ENCODE measurements at regions not wholly inside any gene's neighbourhood (a gene's known extent, or its start where the extent isn't known, plus 50 kb on each side); places are given as distances from the start of the nearest gene placed in this dataset.
"Not testable (repeated sequence)": the region's sequence is repeated elsewhere in the genome, so short reads cannot be mapped to it uniquely, and the experiment has no call there.

DNA sequence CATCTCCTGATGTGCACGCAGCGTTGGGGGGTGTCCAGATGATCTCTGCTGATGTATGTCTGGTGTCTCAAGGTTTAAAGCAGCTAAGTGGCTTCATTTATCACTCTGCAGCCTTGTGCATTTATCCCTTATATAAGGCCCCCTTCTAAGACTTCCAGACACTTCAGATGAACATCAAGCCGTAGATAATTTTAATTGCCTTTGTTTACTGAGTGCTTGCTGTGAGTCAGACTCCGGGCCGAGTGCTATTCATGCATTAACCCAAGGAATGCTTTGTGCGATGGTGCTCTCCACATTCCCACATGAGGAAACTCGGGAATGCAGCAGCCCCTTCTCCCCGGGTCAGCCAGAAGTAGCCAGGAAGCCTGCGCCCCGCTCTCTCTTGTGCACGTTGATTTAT lies 328.6 kb upstream of the COBL start:
- H3K4me3 ChIP-seq (ENCODE audit: low read depth, low read length): no peak overlapping the region

DNA sequence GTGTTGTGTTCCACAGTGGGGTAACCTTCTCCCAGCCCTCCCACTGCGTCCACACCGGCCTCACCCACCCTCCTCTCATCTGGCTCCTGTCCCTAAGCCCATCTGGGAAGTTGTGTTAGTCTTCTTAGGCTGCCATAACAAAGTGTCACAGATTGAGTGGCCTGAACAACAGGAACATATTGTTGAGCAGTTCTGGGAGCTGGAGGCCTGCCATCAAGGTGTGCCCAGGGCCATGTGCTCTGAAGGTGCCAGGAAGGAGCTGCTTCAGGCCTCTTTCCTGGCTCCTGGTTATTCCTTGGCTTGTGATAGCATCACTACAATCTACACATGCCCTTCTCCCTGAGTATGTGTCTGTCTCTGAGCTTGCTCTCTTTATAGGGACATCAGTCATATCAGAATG lies 327.6 kb upstream of the COBL start:
- H3K4me3 ChIP-seq (ENCODE audit: low read depth, low read length): no peak overlapping the region

DNA sequence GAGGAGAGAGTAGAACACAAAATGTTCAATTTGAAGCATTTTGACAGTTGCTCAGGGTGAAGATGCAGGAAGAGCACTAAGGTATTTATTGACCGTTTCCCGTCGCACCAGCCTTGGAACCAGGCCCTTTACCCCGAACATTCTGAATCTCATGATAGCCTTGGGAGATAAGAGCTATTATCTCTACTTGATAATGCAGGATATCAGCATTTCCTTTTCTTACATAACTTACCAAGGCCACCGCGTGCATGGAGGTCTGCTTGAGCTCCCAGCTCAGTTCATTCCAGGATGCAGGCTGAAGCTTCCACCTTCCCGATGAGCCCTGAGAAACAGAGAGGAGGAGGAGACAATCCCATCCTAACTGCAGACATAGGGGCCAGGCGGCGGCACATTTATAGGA lies 324.2 kb upstream of the COBL start:
- no peak overlapping the region for H3K4me3 ChIP-seq (ENCODE audit: low read depth, low read length)

DNA sequence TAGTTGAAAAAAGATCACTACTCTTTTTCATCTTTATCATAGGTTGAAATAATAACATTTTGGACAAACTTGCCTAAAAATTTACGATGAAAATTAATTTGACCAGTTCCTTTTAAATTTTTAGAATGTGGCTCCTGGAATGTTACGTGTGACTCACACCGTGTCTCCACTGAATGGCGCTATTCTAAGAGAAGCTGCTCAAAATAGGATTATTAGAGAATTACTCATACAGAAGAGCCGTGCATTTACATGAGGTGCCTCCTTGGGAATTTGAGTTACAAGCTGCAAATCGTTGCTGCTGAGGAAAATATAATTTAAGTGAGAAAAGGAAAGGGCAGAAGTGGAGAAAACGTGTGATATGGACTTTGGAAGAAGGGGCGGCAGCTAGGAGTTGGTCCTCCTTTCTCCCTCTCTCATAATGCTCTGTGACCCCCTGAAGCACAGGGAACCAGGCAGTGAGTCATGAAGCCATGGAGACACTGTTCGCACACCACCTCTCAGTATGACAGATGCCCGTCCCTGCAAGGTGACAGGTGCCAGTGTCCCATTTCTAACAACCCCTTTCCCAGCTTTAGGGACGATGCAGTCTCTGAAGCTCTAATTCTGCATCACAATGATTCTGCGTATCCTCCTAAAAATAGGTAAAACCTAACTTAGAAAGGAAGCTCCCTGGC lies 323.2 kb upstream of the COBL start:
- H3K4me3 ChIP-seq (ENCODE audit: low read depth, low read length): no peak overlapping the region

DNA sequence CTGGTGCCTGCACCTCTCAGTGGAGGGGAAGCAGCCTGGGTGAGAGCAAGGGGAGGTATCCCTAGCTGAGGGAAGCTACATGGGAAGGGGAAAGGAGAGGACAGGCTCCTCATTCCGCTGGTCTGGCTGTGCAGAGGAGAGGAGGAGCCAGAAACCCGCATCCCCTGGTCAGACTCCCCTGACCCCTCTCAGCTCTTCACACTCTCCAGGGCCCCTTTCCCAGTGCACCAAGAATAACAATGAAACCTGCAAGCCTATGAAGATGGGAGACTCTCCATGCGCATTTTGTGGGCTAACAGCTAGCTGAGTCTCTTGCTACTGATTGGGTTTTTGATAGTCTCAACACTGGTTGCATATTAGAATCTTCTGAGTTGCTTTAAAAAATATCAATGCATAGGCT lies 319.9 kb upstream of the COBL start:
- no peak overlapping the region for H3K4me3 ChIP-seq (ENCODE audit: low read depth, low read length)

DNA sequence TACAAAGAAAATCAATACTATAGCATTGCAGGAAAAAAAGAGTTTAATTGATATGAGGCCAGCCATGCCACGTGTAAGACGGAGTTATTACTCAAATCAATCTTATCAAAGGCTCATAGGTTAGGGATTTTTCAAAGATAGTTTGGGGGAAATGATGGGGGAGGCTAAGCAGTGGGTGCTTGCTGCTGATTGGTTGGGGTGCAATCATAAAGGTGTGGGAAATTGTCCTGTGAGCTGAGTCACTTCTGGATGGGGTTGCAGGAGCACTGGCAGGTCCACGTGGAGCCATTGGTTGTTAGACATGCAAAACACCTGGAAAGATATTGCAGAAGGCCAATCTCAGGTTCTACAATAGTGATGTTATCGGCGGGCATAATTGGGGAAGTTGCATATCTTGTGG lies 319.2 kb upstream of the COBL start:
- no peak overlapping the region for H3K4me3 ChIP-seq (ENCODE audit: low read depth, low read length)

DNA sequence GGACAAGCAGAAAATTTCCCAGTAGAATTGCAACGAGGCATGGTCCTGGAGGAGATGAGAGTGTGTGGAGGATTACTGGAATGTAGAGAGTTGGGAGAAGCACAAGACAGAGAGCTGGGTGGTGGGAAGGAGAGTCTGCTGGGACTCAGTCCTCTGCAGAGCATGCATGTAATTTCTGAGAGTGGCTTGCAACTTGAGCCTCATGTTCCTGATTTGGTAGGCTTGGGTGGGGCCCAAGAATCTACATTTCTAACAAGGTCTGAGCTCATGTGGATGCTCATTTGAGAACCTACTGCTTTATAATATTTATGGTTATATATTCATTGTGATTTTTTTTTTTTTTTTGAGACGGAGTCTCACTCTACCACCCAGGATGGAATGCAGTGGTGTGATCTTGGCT lies 317.9 kb upstream of the COBL start:
- no peak overlapping the region for H3K4me3 ChIP-seq (ENCODE audit: low read depth, low read length)

DNA sequence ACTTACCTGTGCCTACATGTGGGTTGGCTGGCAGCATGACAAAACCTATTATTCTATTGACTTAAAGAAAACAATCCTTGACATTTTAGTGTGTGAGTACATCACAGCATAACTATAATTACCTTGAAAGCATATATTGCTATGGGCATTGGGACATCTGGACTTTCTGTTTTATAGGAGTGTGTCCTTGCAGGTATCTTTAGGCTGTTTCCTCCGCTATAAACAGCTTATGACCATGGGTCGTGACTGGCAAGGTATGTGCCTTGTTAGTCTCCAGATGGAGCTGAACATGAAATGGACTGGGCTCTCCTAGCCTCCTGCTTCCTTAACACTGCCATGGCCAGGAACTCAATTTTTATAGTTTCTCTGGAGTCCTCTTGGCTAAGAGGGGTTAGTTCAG lies 317.4 kb upstream of the COBL start:
- no peak overlapping the region for H3K4me3 ChIP-seq (ENCODE audit: low read depth, low read length)

DNA sequence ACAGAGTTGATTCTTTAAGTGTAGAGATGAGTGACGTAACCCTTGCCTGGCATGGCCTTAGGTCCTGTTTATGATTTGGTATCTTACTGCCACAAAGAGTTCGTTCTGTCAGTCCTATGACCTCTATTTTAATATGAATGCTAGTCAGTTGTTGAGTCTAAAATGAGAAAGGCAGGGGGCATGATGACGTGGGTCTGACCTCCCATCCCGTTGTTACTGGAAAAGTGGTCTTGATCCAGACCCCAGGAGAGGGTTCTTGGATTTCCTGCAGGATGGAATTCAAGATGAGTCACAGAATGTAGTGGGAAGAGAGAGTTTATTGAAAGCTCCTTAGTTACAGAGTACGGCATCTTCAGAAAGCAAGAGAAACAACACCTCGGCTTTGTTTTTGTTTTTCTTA lies 317.0 kb upstream of the COBL start:
- no peak overlapping the region for H3K4me3 ChIP-seq (ENCODE audit: low read depth, low read length)

DNA sequence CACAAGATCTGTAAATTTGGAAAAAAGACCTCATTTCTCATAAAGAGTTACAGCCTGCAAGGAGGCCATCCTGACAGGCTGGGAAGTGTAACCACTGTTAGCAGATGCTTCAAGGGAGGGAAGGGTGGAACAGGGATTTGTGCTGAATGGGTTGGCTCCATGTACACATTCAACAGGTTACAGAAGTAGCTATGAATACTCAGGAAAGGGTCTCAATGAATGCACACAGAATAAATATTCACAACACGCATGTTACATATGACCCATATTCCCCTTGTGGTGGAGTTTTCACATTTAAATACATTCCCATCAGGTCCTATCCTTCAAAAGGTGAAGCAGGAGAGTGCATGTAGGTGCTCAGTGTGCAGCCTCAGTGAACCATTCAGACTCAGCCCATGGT lies 316.4 kb upstream of the COBL start:
- no peak overlapping the region for H3K4me3 ChIP-seq (ENCODE audit: low read depth, low read length)

DNA sequence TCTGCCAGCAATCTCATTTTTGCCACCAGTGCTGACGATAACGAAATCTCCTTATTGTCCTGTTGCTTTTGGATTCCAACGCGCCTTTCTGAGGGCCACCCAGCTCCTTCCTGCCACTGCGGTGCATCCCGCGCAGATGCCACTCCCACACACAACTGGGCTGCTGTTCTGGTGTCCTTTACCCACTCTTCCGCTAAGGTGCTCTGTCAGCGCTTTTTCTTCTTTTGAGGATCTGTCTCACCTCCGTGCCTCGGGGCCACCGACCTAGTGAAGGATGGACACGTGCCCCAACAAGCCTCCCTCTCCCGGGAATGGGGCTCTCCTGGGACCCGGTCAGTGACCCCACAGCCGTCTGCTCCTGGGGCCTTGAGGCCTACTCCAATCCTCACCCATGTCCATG lies 314.3 kb upstream of the COBL start:
- H3K4me3 ChIP-seq (ENCODE audit: low read depth, low read length): no peak overlapping the region

DNA sequence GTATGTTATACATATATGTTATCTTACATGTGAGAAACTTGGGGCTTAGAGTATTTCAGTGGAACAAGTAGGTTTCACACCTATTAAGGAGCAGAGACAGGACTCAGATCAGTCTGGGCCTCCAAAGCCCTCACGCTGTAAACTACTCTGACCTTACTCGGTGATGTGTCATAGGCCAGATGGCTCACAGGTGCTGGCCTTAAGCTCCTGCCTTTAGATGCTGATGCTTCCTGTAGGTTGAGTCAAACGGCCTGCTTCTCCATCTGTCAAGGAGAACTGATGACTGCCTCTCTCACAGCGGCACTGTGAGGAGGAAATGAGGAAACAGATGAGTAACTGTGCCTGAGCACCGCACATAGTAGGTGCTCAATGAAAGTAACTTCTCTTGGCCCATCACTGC lies 312.6 kb upstream of the COBL start:
- H3K4me3 ChIP-seq (ENCODE audit: low read depth, low read length): no peak overlapping the region

DNA sequence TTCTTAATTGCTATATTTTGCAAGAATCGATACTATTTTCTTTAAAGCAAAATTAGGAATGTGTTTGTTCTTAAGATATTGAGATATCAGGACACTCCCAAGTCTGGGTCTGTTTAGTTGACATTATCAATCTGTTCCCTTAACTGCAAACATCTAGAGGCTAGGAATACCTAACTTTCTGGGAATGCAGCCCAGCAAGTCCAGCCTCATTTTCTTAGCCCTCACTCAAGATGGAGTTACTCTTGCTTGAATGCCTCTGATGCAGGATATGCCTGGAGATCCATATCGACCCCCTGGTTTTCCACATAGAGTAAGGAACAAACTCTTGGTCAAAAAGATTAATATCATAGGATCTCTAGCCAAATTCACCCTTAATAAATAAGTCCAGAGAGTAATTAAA lies 305.3 kb upstream of the COBL start:
- no peak overlapping the region for H3K4me3 ChIP-seq (ENCODE audit: low read depth, low read length)

DNA sequence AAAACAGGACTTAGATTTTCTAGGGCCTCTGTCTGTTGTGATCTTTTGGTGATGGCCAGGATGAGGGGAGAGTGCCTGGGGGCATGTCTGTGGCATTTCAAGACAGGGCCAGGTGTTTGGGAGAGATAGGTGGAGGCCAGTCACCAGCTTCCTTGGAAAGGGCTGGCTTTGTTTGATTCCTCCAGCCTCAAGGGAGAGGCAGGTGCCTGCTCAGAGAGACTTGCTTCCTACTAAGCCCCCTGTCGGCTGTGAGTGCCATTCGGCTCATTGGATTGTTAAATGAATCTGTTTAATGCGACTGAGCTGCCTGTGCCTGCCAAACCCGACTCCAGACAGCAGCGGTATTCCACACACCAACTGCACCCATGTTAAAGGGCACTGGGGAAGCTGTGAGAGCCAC lies 304.1 kb upstream of the COBL start:
- H3K4me3 ChIP-seq (ENCODE audit: low read depth, low read length): no peak overlapping the region

DNA sequence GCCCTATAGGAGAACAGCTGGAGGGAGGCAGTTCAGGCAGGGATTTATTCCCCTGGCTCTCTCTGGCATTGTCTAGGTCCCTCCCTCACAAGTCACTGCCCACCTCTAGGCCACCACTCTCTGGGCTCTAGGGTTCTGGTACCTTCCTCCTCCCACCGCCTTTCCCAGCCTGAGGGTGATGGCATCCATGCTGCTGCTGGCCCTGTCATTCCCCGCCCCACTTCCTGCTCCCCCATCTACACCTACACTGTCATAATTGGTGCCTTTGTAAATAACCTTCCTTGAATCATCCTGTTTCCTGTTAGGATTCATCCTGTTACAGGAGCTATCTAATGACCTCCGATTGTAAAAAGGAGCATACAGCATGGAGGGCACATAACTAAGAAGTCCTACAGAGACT lies 303.3 kb upstream of the COBL start:
- H3K4me3 ChIP-seq (ENCODE audit: low read depth, low read length): no peak overlapping the region

DNA sequence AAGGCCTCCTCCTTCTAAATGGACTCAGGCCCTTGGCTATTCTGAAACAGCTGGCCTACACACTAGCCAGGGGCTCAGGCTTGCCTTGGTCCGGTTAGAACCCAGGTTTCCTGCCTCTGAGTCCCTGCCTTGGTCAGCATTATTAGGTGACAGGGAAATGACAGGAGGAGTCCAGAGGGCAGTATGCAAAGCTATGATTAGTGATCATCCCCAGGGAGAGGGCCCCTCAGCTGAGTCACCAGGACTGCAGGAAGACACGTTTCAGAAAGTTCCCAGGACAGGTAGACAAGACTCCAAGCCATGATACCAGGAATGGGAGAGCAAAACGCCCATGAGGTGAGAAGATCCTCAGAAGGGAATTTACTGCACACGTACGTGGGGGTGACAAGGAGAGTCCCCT lies 301.1 kb upstream of the COBL start:
- H3K4me3 ChIP-seq (ENCODE audit: low read depth, low read length): no peak overlapping the region

DNA sequence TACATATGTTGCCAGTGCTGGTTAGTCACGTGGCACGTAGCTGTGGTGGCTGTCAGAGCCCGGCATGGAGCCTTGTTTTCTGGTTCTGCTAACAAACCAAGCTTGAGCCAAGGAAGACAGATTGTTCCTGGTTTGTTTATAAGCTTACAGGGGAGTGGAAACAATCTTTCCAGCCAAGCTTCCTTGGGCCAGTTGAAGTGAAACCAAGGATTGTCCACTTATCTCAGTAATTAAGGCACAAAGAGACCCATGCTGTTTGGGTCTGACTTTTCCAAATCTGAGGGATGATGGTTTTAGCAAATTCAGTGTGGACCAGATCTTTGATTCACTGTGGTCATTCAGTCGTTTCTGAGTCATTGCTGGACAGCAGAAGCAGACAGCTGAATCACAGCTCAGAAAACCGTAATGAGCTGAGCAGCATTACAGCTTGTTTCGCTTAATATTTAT lies 297.3 kb upstream of the COBL start:
- no peak overlapping the region for H3K4me3 ChIP-seq (ENCODE audit: low read depth, low read length)

DNA sequence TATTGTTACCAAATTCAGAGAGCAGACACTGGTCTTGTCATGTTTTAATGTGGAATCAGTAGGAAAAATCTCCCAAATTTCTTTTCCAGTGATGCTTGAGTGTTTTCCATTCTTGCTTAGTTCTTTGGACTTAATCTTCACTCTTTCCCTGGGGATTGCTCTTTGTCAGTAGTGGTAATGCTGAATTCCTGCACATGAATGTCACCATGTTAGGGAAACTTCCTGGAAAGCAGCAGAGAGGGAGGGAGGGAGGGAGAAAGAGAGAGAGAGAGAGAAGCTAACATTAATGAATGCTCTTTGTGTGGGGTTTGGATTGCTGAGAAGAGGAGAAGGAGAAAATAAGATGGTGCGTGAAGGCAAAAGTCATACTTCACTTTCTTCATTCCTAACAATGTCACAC lies 295.3 kb upstream of the COBL start:
- H3K4me3 ChIP-seq (ENCODE audit: low read depth, low read length): no peak overlapping the region

DNA sequence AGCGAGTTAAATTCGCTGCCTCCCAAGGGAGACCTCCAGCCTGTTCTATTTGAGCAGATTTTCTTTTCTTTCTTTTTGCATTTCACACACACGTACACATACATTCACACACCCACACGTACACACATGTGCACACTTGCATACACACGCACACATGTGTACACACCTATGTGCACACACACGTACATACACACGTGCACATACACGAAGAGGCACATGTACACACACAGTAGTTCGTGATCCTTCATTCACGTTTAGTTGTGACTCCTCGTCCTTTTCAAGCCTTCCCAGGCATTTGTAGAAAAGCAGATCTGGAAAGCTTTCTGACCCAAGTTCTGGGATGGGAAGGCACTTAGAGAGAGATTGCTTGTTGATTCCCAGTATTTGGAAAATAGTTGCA lies 290.8 kb upstream of the COBL start:
- no peak overlapping the region for H3K4me3 ChIP-seq (ENCODE audit: low read depth, low read length)

DNA sequence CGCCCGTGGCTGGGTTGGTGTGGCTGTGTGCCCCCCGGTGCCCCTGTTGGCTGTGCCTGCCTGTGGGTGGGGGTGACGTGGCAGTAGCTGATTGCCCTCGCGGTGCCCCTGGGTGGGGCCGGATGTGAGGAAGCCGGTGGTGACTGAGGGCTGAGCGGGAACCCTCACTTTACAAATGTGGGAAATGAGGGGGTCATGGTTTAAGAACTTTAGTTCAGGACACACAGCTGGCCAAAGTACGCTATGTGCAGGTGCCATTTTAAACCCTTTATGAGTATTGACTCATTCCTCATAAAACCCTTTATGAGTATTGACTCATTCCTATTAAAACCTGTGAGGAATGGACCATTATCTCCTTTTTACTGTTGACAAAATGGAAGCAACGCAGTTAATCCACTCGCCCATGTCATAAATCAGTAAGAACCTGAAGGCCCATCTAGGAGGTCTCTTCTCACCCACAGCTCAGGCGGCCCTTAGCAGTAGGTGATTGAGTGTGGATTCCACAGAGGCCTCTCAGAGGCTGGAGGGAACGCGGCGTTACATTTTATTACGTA lies 290.1 kb upstream of the COBL start:
- H3K4me3 ChIP-seq (ENCODE audit: low read depth, low read length): no peak overlapping the region

DNA sequence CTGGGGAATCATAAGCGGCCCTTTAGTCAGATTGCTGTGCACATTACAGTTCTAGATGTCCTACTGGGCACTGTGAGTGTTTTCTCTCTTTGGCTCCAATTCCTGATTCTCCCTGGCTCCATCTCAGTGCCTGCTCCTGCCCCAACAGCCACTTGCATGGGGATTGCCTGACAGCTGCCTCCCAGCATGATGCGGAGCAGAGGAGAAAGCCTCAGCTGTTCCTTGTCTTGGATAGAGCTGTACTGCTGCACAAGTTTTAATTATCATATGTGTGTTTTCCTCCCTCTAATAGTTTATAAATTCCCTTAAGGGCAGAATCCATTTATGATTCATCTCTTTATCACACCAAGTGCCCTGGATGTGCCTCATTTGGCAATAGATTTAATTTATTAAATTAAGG lies 285.8 kb upstream of the COBL start:
- H3K4me3 ChIP-seq (ENCODE audit: low read depth, low read length): no peak overlapping the region

DNA sequence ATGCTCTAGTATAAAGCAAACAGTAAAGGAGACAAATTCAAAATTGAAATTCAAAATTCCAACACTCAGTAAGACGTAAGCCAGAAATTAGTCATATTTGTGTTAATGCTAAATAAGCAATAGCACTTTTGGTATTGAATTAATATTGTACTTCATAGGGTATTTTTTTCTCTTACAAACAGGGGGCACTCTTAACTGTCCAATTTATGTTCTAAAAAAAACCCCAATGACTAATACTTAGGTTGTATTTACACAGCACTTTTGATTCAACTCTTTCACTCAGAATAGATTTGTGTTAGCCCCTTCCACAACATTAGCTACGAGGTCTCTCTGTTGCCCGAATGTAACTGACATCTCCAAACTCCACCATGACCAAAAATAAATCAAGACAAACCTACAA lies 284.9 kb upstream of the COBL start:
- no peak overlapping the region for H3K4me3 ChIP-seq (ENCODE audit: low read depth, low read length)

DNA sequence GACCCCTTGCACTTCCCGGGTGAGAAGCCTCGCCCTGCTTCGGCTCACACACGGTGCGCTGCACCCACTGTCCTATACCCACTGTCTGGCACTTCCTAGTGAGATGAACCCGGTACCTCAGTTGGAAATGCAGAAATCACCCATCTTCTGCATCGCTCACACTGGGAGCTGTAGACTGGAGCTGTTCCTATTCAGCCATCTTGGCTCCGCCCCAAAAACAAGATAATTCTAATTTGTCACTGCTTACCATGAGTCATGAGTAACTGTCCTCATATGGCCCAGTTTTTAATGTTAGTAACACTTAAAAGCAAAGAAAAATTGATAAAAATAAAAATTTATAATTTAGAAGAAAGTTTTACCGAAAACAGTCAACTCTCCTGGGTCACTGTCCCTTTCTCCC lies 283.3 kb upstream of the COBL start:
- H3K4me3 ChIP-seq (ENCODE audit: low read depth, low read length): not testable (repeated sequence)

All from iPS-11a (cell line).